ENCODE measurements at regions not wholly inside any gene's neighbourhood (a gene's known extent, or its start where the extent isn't known, plus 50 kb on each side); places are given as distances from the start of the nearest gene placed in this dataset.

DNA sequence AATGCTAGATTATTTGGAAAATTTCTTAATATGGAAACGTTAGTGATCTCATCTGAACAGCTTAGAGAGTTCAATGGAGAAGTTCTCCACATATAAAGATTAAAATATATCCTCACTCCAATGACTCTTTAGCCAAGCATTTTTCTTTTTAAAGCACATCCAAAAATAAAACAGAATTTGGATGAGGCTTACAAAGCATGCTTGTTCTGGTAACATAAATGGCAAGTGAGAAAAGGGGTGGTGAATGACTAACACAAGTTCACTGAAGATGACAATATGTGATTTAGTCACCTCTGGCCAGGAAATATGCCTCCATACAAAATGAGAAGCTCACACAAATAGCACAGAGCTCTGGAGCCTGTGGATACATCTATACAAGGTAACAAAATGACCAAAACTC is 253.0 kb downstream of the PCDH20 start:
- Mint-ChIP-seq H3K4me1 (no peaks in the 10 kb centered on the region), H3K4me3 (no peak overlapping the region)
- no peak for DNase-seq

GRCh38 chr13:61162106-61162505 is 253.5 kb downstream of the PCDH20 start:
- Histone ChIP-seq H3K9me3 (no peaks in the 10 kb centered on the region), H3K27me3 (replicated peaks in 1 of 2; ENCODE audit: control insufficient read depth in 2 of 2, extremely low read depth in 1 of 2, insufficient read depth in 2 of 2, low read length in 1 of 2) (no peaks in the 10 kb centered on the region), H3K27ac (ENCODE audit: low read length) (no peak overlapping the region), H3K36me3 (ENCODE audit: control insufficient read depth in 2 of 2, extremely low read depth in 1 of 2, insufficient read depth in 1 of 2, low read length in 1 of 2) (no peaks in the 10 kb centered on the region), H3K4me3 (ENCODE audit: control insufficient read depth in 1 of 2, extremely low read depth in 1 of 2, low read length in 1 of 2) (no peak overlapping the region), H3K4me1 (ENCODE audit: control insufficient read depth in 1 of 2, extremely low read depth in 1 of 2, insufficient read depth in 2 of 2, low read length in 2 of 2) (no peaks in the 10 kb centered on the region)
- no peaks in the 10 kb centered on the region for H3K27me3 Mint-ChIP-seq
- no peaks in the 10 kb centered on the region for H3K36me3 Mint-ChIP-seq
- ATAC-seq (replicated peaks in 1 of 4) (no peak), DNase-seq (no peak)
- CTCF ChIA-PET = no interaction called here
- no CpG with 5 or more reads among the region's 3 CpGs for WGBS (ENCODE audit: insufficient coverage)
- POLR2A ChIA-PET = no interaction called here
- no peaks in the 10 kb centered on the region for H3K4me1 Mint-ChIP-seq
- H3K4me3 Mint-ChIP-seq = no peak overlapping the region
- H3K27ac Mint-ChIP-seq = no peak overlapping the region
- peaks cover 0 to 12% (median 6%) of the 10 kb centered on the region in 3 donors for H3K9me3 Mint-ChIP-seq

More for the DNA sequence above, 253.0 kb downstream of the PCDH20 start:
- H3K4me3 ChIP-seq (ENCODE audit: control insufficient read depth in 1 of 2, extremely low read depth in 1 of 2, low read length in 1 of 2) = no peak overlapping the region
- ATAC-seq (replicated peaks in 1 of 4) = no peak
- no peaks in the 10 kb centered on the region for H3K4me1 ChIP-seq (ENCODE audit: control insufficient read depth in 1 of 2, extremely low read depth in 1 of 2, insufficient read depth in 2 of 2, low read length in 2 of 2)
- no peaks in the 10 kb centered on the region for H3K27me3 ChIP-seq (replicated peaks in 1 of 2; ENCODE audit: control insufficient read depth in 2 of 2, extremely low read depth in 1 of 2, insufficient read depth in 2 of 2, low read length in 1 of 2)
- no peak overlapping the region for H3K27ac ChIP-seq (ENCODE audit: low read length)
- ChIA-PET POLR2A (interaction anchor here in 1 of 2 donors (0.6 kb wide), 1 partner anchor 27 kb away, joined by 10 read pairs; no protein-coding TSS in a partner anchor), CTCF (no interaction called here)
- no CpG with 5 or more reads among the region's 1 CpG for WGBS (ENCODE audit: insufficient coverage)
- Mint-ChIP-seq H3K27ac (no peak overlapping the region), H3K27me3 (no peaks in the 10 kb centered on the region), H3K9me3 (peaks cover 0 to 12% (median 2%) of the 10 kb centered on the region in 3 donors), H3K36me3 (no peaks in the 10 kb centered on the region)
- no peaks in the 10 kb centered on the region for H3K9me3 ChIP-seq
- no peaks in the 10 kb centered on the region for H3K36me3 ChIP-seq (ENCODE audit: control insufficient read depth in 2 of 2, extremely low read depth in 1 of 2, insufficient read depth in 1 of 2, low read length in 1 of 2)

- Histone ChIP-seq H3K9me3 (no peaks in the 10 kb centered on the region), H3K27ac (ENCODE audit: low read length) (no peak overlapping the region), H3K4me3 (ENCODE audit: control insufficient read depth in 1 of 2, extremely low read depth in 1 of 2, low read length in 1 of 2) (no peak overlapping the region), H3K36me3 (ENCODE audit: control insufficient read depth in 2 of 2, extremely low read depth in 1 of 2, insufficient read depth in 1 of 2, low read length in 1 of 2) (no peaks in the 10 kb centered on the region), H3K27me3 (replicated peaks in 1 of 2; ENCODE audit: control insufficient read depth in 2 of 2, extremely low read depth in 1 of 2, insufficient read depth in 2 of 2, low read length in 1 of 2) (no peaks in the 10 kb centered on the region), H3K4me1 (ENCODE audit: control insufficient read depth in 1 of 2, extremely low read depth in 1 of 2, insufficient read depth in 2 of 2, low read length in 2 of 2) (no peaks in the 10 kb centered on the region)
- Mint-ChIP-seq H3K9me3 (peaks cover 8 to 17% (median 9%) of the 10 kb centered on the region in 3 donors), H3K4me1 (no peaks in the 10 kb centered on the region), H3K36me3 (no peaks in the 10 kb centered on the region), H3K27ac (no peak overlapping the region), H3K27me3 (no peaks in the 10 kb centered on the region), H3K4me3 (no peak overlapping the region)
- POLR2A ChIA-PET = no interaction called here
- ATAC-seq (replicated peaks in 1 of 4) (no peak), DNase-seq (no peak)
- CTCF ChIA-PET = no interaction called here
- no CpG with 5 or more reads among the region's 1 CpG for WGBS (ENCODE audit: insufficient coverage)
These were observed 258.9 kb downstream of the PCDH20 start for GRCh38 chr13:61156753-61157152.

DNA sequence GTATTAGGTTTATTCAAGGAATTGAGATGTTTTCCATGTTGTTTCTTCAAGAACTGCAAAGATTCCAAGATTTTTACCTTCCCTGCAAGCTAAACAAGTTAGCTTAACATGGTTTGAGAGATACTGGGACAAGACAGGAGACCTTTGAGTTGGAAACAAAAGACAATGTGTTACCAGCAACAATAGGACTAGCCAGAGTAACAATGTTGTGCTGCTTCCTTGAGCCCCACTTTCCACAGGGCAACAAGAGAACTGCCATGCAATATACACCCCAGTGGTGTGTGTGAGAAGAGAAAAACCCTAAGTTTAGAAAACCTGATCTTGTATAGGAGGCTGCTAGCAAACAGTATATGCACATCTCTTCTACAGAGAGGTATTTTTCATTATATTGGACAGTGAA is 264.6 kb downstream of the PCDH20 start:
- CTCF ChIA-PET = no interaction called here
- H3K4me3 Mint-ChIP-seq = no peak overlapping the region
- H3K9me3 Mint-ChIP-seq = peaks cover 5 to 15% (median 9%) of the 10 kb centered on the region in 3 donors
- H3K4me3 ChIP-seq (ENCODE audit: control insufficient read depth in 1 of 2, extremely low read depth in 1 of 2, low read length in 1 of 2) = no peak overlapping the region
- POLR2A ChIA-PET = no interaction called here
- H3K27ac Mint-ChIP-seq = no peak overlapping the region
- no peaks in the 10 kb centered on the region for H3K27me3 ChIP-seq (replicated peaks in 1 of 2; ENCODE audit: control insufficient read depth in 2 of 2, extremely low read depth in 1 of 2, insufficient read depth in 2 of 2, low read length in 1 of 2)
- no peaks in the 10 kb centered on the region for H3K4me1 Mint-ChIP-seq
- DNase-seq = no peak
- no peaks in the 10 kb centered on the region for H3K36me3 ChIP-seq (ENCODE audit: control insufficient read depth in 2 of 2, extremely low read depth in 1 of 2, insufficient read depth in 1 of 2, low read length in 1 of 2)
- no peaks in the 10 kb centered on the region for H3K27me3 Mint-ChIP-seq
- H3K36me3 Mint-ChIP-seq = no peaks in the 10 kb centered on the region
- H3K9me3 ChIP-seq = no peaks in the 10 kb centered on the region
- H3K4me1 ChIP-seq (ENCODE audit: control insufficient read depth in 1 of 2, extremely low read depth in 1 of 2, insufficient read depth in 2 of 2, low read length in 2 of 2) = no peaks in the 10 kb centered on the region
- no peak overlapping the region for H3K27ac ChIP-seq (ENCODE audit: low read length)
- ATAC-seq (replicated peaks in 1 of 4) = no peak

DNA sequence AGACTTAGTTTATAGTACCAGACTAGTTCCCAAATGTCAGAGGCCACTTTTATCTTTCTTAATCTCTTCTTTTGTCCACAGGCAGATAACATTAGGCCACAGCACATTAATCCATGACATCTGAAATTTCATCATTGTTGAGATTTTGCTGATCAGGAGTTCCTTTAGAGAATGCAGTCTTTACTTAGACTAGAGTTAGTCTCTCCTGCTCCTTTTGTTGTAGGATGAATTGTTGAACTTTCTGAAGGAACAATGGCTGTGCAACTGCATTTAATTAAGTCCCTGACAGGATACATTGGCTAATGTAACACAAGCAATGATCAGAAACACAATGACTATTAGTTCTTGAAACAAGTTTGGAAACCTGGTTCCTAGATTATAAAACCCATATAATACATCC is 266.3 kb downstream of the PCDH20 start:
- Mint-ChIP-seq H3K9me3 (peaks cover 9 to 18% (median 10%) of the 10 kb centered on the region in 3 donors), H3K4me3 (no peak overlapping the region), H3K4me1 (no peaks in the 10 kb centered on the region), H3K36me3 (no peaks in the 10 kb centered on the region), H3K27ac (no peak overlapping the region), H3K27me3 (no peaks in the 10 kb centered on the region)
- Histone ChIP-seq H3K4me1 (ENCODE audit: control insufficient read depth in 1 of 2, extremely low read depth in 1 of 2, insufficient read depth in 2 of 2, low read length in 2 of 2) (no peaks in the 10 kb centered on the region), H3K9me3 (no peaks in the 10 kb centered on the region), H3K4me3 (ENCODE audit: control insufficient read depth in 1 of 2, extremely low read depth in 1 of 2, low read length in 1 of 2) (no peak overlapping the region), H3K27me3 (replicated peaks in 1 of 2; ENCODE audit: control insufficient read depth in 2 of 2, extremely low read depth in 1 of 2, insufficient read depth in 2 of 2, low read length in 1 of 2) (no peaks in the 10 kb centered on the region), H3K27ac (ENCODE audit: low read length) (no peak overlapping the region), H3K36me3 (ENCODE audit: control insufficient read depth in 2 of 2, extremely low read depth in 1 of 2, insufficient read depth in 1 of 2, low read length in 1 of 2) (no peaks in the 10 kb centered on the region)
- DNase-seq (no peak), ATAC-seq (replicated peaks in 1 of 4) (no peak)
- ChIA-PET CTCF (no interaction called here), POLR2A (no interaction called here)

GRCh38 chr13:61148691-61149315 is 266.8 kb downstream of the PCDH20 start:
- CTCF ChIA-PET = no interaction called here
- no peak for ATAC-seq (replicated peaks in 1 of 4)

DNA sequence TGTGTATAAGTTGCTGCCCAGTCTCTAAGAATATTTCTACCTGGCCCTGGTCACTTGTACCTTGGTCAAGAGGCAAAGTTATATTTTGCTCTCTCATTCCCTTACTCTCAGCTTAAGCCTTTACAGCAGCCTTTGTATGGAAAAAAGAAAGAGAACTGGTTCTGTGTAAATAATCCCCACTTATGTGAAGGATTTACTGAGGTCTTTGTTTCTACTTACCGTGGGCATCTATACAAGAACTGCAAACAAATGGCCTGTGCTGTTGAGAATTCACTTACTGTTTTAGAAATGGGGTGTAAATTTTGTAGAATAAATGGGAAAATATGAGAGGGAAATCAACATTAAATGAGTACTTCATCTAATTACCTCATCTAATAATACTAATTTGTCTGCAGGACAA is 267.4 kb downstream of the PCDH20 start:
- Mint-ChIP-seq H3K4me3 (no peak overlapping the region), H3K27ac (no peak overlapping the region), H3K4me1 (no peaks in the 10 kb centered on the region), H3K36me3 (no peaks in the 10 kb centered on the region), H3K27me3 (no peaks in the 10 kb centered on the region), H3K9me3 (peaks cover 9 to 20% (median 11%) of the 10 kb centered on the region in 3 donors)
- CTCF ChIA-PET = no interaction called here
- Histone ChIP-seq H3K9me3 (no peaks in the 10 kb centered on the region), H3K36me3 (ENCODE audit: control insufficient read depth in 2 of 2, extremely low read depth in 1 of 2, insufficient read depth in 1 of 2, low read length in 1 of 2) (no peaks in the 10 kb centered on the region), H3K27ac (ENCODE audit: low read length) (no peak overlapping the region), H3K27me3 (replicated peaks in 1 of 2; ENCODE audit: control insufficient read depth in 2 of 2, extremely low read depth in 1 of 2, insufficient read depth in 2 of 2, low read length in 1 of 2) (no peaks in the 10 kb centered on the region), H3K4me3 (ENCODE audit: control insufficient read depth in 1 of 2, extremely low read depth in 1 of 2, low read length in 1 of 2) (no peak overlapping the region), H3K4me1 (ENCODE audit: control insufficient read depth in 1 of 2, extremely low read depth in 1 of 2, insufficient read depth in 2 of 2, low read length in 2 of 2) (no peaks in the 10 kb centered on the region)
- ATAC-seq (replicated peaks in 1 of 4) (no peak), DNase-seq (no peak)
- POLR2A ChIA-PET = no interaction called here
- WGBS (ENCODE audit: insufficient coverage) = no CpG with 5 or more reads among the region's 1 CpG

More at GRCh38 chr13:61148691-61149315, 266.8 kb downstream of the PCDH20 start:
- H3K4me1 ChIP-seq (ENCODE audit: control insufficient read depth in 1 of 2, extremely low read depth in 1 of 2, insufficient read depth in 2 of 2, low read length in 2 of 2) = no peaks in the 10 kb centered on the region
- H3K27ac ChIP-seq (ENCODE audit: low read length) = no peak overlapping the region
- DNase-seq = no peak
- Mint-ChIP-seq H3K9me3 (peaks cover 10 to 20% (median 10%) of the 10 kb centered on the region in 3 donors), H3K4me3 (no peak overlapping the region), H3K27me3 (no peaks in the 10 kb centered on the region), H3K27ac (no peak overlapping the region), H3K36me3 (no peaks in the 10 kb centered on the region), H3K4me1 (no peaks in the 10 kb centered on the region)
- POLR2A ChIA-PET = no interaction called here
- no peaks in the 10 kb centered on the region for H3K27me3 ChIP-seq (replicated peaks in 1 of 2; ENCODE audit: control insufficient read depth in 2 of 2, extremely low read depth in 1 of 2, insufficient read depth in 2 of 2, low read length in 1 of 2)
- no peaks in the 10 kb centered on the region for H3K9me3 ChIP-seq
- H3K4me3 ChIP-seq (ENCODE audit: control insufficient read depth in 1 of 2, extremely low read depth in 1 of 2, low read length in 1 of 2) = no peak overlapping the region
- 100% methylated on average over 1 of the region's 6 CpGs for WGBS (ENCODE audit: insufficient coverage)
- H3K36me3 ChIP-seq (ENCODE audit: control insufficient read depth in 2 of 2, extremely low read depth in 1 of 2, insufficient read depth in 1 of 2, low read length in 1 of 2) = no peaks in the 10 kb centered on the region
